Mucosa of rectum (tissue), 2 donors: ENCODE measurements at regions not wholly inside any gene's neighbourhood (a gene's known extent, or its start where the extent isn't known, plus 50 kb on each side); places are given as distances from the start of the nearest gene placed in this dataset.
A peak's percentile ranks its signal among the peaks of the same experiment; 100 is the strongest.

ENCODE experiments used
- H3K27ac ChIP-seq, 2 donors: one replicate each; pipeline ENCODE4 v1.7.0; 2013; ENCODE audit warnings: inconsistent platforms in 2 of 2, low read depth in 2 of 2, low read length in 2 of 2
- H3K27me3 ChIP-seq, 2 donors: one replicate each; pipeline ENCODE4 v1.7.0; 2013; ENCODE audit warnings: low read length in 2 of 2; ENCODE audit not compliant: control insufficient read depth in 2 of 2, insufficient read depth in 2 of 2
- H3K36me3 ChIP-seq, 2 donors: one replicate each; pipeline ENCODE4 v1.7.0; 2013; ENCODE audit warnings: low read length in 2 of 2; ENCODE audit not compliant: control insufficient read depth in 2 of 2, insufficient read depth in 2 of 2
- H3K4me1 ChIP-seq, 2 donors: one replicate each; pipeline ENCODE4 v1.7.0; 2013; ENCODE audit warnings: low read length in 2 of 2, mild to moderate bottlenecking in 1 of 2; ENCODE audit not compliant: control insufficient read depth in 2 of 2, insufficient read depth in 2 of 2
- H3K4me3 ChIP-seq, 2 donors: one replicate each; pipeline ENCODE4 v1.7.0; 2013; ENCODE audit warnings: low read length in 2 of 2
- H3K9ac ChIP-seq, 2 donors: one replicate each; pipeline ENCODE4 v1.7.0; 2013; ENCODE audit warnings: low read length in 2 of 2, low read depth in 1 of 2, mild to moderate bottlenecking in 1 of 2
- H3K9me3 ChIP-seq, 2 donors: one replicate each; pipeline ENCODE4 v1.7.0; 2013; ENCODE audit warnings: low read length in 2 of 2; ENCODE audit not compliant: control insufficient read depth in 2 of 2
- donor health status: healthy.
- donor health status: Normal muscosa, but diverticular disease.

DNA sequence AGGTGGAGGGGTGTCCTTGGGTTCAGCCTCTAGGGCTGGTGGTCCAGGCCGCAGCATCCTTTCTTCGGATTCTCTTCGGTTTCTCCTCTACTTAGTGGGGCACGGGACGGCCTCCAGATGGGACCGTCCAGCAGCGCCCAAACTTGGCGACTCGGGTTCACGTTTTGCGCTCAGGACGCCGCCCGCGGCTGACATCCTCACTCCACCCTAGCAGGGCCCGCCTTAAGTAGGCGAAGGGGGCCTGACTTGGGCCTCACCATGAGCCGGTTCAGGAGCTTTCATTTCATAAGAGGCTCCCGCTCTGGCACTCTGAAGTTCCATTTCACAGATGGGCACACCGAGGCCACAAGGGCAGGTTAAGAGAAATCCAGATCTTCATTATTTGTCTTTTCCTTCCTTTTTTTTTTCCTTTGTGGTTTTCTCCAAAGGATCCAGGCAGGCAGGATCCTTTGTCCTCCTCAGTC is 141.2 kb downstream of the SEC14L1 start:
- H3K9ac ChIP-seq = peak overlapping the region; percentile 88 to 95
- peak overlapping the region; percentile 88 to 93 for H3K27ac ChIP-seq
- H3K4me3 ChIP-seq = peak overlapping the region; percentile 76 to 79
- peaks cover 38% of the 10 kb centered on the region in 2 donors for H3K4me1 ChIP-seq
- peaks cover 0 to 3% of the 10 kb centered on the region in 2 donors for H3K27me3 ChIP-seq
- H3K9me3 ChIP-seq = no peaks in the 10 kb centered on the region
- no peaks in the 10 kb centered on the region for H3K36me3 ChIP-seq

DNA sequence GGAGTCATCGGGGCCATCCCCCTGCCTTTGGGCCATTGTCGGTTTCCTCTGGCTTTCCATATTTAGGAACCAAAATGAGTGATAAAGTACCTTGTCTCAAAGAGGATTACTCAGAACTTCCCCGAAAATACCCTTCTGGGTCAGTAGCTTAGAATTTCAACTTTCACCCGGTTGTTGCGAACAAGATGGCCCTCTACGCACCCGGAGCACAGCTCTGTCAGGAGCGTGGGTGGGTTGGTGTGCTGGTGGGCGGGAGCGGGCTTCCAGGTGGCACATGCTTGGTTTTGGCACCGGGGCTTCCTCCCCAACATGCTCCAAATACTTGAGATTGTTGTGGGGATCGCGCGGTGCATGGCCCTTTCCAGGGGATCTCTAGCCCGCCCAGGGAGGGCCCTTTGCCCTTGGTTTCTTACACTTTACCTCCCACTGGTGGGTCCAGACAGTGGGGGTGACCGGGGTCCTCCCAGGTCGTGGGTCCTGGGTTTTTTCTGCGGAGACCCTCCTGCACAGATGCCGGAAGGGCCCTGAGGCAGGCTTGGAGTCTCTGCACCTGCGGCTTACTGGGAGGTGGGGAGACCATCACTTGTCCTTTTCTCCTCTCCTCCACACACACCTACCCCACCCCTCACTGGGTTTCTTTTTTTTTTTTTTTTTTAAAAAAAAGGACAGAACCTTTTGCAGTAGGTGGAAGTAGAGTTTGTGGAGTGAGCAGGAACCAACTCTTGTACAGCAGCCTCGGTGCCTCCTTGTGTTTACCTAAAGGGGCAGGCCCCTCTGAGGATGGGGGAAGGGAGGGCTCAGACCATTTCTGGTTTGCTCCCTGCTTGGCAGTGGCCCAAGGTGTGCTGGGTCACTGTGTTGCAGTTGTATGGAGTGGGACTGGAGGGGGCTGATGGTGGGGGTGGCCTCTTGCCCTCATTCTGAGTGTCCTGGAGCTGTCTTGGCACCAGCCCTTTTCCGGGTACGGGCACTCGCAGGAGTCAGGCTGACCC is 142.1 kb downstream of the SEC14L1 start:
- Histone ChIP-seq H3K27me3 (peaks cover 0 to 3% of the 10 kb centered on the region in 2 donors), H3K9me3 (no peaks in the 10 kb centered on the region), H3K27ac (peak overlapping the region; percentile 88 to 93), H3K4me1 (peaks cover 45 to 47% of the 10 kb centered on the region in 2 donors), H3K4me3 (peak overlapping the region; percentile 76 to 79), H3K9ac (peak overlapping the region; percentile 27 to 95), H3K36me3 (no peaks in the 10 kb centered on the region)

DNA sequence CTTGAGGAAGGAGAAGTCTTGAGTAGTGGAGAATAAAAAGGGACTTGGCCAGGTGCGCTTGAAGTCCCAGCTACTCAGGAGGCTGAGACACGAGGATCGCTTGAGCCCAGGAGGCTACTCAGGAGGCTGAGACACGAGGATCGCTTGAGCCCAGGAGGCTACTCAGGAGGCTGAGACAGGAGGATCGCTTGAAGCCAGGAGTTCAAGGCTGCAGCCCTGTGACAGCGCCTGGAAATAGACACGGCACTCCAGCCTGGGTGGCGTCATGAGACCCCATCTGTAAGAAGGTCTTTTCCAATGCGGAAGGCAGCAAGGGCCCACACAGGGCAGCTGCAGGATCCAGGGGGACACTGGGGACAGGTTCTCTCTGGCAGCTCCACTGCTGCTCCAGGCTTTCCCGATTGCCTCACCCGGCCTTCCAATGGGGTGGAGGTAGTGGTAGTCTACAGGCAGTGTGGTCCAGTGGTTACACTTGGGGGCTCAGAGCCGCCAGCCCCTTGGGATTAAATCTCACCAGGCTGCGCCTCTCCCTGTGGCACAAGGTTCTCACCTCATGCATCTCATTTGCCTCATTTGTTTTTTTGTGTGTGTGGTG is 143.4 kb downstream of the SEC14L1 start:
- Histone ChIP-seq H3K9me3 (no peaks in the 10 kb centered on the region), H3K27ac (peak overlapping the region in 1 of 2 donors; percentile 6), H3K27me3 (peaks cover 0 to 3% of the 10 kb centered on the region in 2 donors), H3K36me3 (no peaks in the 10 kb centered on the region), H3K4me1 (peaks cover 57 to 59% of the 10 kb centered on the region in 2 donors), H3K9ac (no peak overlapping the region), H3K4me3 (no peak overlapping the region)

DNA sequence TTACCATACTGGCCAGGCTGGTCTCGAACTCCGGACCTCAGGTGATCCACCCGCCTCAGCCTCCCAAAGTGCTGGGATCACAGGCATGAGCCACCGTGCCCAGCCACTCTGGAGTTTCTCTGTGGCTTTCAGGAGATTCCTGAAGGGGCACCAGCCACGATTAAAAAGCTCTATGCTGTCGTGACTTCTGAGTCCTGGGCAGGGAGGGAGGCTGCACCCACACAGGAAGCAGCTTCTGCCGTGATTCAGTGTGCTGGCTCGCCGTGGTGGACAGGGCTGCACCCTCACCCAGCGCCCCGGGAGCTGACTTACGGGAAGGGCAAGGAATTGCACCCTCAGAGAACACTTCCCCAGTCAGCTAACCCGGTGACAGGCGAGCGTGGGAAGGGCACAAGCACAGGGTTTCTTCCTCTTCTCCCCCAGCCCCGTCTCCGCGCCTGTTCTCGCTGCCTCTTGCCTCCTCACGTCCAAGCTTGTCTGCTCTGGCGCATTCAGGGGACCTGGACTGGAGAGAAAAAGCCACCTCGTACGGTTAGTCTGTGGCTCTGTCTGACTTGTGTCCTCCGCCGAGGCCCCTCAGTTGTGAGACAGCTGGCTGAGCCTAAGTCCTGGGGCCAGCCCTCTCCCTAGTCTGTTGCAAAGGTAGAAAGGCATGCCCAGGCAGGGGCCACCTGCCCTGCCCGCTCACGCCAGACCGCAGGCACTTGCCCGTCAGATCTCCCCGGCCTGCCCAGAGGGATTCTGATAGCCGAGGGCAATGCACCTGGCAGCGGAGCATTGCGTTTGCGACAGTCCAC is 145.0 kb downstream of the SEC14L1 start:
- Histone ChIP-seq H3K9ac (peak overlapping the region; percentile 60 to 84), H3K4me1 (peaks cover 47 to 50% of the 10 kb centered on the region in 2 donors), H3K27ac (peak overlapping the region; percentile 97 to 99), H3K36me3 (no peaks in the 10 kb centered on the region), H3K27me3 (peaks cover 0 to 3% of the 10 kb centered on the region in 2 donors), H3K4me3 (peak overlapping the region; percentile 36 to 44), H3K9me3 (no peaks in the 10 kb centered on the region)

DNA sequence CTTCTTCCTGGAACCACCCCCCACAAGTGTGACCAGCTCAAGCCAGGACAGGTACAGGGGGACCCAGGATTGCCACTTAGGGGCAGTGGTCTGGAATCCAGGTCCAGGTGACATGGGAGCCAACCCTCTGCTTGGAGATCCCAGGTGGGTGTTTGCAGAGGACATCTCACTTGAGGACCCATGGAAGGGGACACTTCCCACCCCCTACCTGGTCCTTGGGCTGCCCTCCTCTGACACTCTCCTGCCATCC is 145.5 kb downstream of the SEC14L1 start:
- H3K4me3 ChIP-seq = peak overlapping the region; percentile 36 to 44
- H3K9ac ChIP-seq = peak overlapping the region; percentile 60 to 84
- no peaks in the 10 kb centered on the region for H3K9me3 ChIP-seq
- peaks cover 0 to 3% of the 10 kb centered on the region in 2 donors for H3K27me3 ChIP-seq
- H3K27ac ChIP-seq = peak overlapping the region; percentile 97 to 99
- H3K4me1 ChIP-seq = peaks cover 47 to 50% of the 10 kb centered on the region in 2 donors
- H3K36me3 ChIP-seq = no peaks in the 10 kb centered on the region

DNA sequence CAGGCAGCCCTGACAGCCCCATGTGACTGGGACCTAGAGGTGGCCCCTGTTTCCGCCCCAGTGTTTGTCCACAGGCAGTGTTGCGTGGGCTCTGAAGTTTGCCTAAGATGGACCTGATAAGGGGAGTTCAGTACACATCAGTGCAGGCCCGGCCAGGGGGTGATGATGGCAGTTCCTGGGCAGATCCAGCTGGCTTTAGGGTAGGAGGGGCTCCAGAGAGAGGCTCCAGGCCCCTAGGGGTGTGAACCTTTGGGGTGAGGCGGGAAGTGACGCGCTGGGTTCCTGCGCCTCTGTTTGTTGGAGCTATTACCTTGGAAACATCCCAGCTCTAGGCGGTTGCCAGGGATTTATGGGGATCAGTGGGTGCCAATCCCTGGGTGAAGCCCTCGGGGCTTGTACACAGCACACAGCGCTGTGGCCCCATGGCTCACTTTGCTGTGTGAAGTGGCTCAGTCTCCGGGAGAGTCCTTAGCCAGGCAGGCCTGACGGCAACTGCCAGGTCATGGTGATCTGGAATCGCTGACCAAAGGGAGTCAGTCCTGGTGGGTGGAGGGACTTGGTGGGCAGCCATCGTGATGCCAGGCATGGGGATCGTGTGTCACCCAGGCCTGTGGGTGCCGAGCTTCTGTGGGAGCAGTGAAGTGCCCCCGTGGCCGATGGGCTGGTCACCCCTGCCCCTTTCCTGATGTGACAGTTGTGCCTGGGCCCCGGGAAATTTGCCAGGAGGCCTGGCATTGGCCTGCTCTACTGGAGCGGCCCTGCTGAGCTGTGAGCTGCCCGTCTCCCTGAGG is 146.1 kb downstream of the SEC14L1 start:
- H3K27ac ChIP-seq = peak overlapping the region; percentile 97 to 99
- no peaks in the 10 kb centered on the region for H3K36me3 ChIP-seq
- H3K27me3 ChIP-seq = no peaks in the 10 kb centered on the region
- peaks cover 45 to 50% of the 10 kb centered on the region in 2 donors for H3K4me1 ChIP-seq
- H3K4me3 ChIP-seq = peak overlapping the region; percentile 36 to 44
- H3K9me3 ChIP-seq = no peaks in the 10 kb centered on the region
- peak overlapping the region; percentile 65 to 84 for H3K9ac ChIP-seq

DNA sequence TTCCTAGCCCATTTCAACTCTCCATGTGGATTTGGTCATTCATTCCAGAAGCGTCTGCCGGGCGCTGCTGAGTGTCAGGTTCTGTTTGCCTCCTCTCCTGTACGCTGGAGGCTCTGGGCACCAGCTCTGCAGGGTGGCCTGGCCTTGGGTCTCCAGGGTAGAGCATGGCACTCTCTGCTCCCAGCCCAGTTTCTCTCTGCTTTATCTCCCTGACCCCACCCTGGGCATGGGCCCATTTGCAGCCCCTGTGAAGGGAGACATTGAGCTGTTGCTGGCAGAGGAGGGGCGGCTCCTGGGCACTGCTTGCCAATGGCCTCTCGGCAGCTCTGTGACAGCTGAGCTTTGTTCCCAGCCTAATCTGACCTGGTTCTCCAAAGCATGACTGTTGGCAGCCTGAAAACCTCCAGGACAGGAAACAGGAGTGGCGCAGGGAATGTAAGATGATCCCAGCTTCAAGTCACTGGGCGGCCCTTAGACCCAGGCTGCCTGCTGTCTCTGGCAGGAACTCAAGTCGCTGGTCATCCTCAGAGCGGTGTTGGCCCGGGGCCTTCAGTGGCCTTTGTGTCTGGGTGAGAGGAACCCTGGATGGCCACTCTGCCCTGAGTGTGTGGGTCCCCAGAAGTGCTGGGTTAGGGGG is 146.8 kb downstream of the SEC14L1 start:
- peaks cover 44 to 50% of the 10 kb centered on the region in 2 donors for H3K4me1 ChIP-seq
- no peaks in the 10 kb centered on the region for H3K27me3 ChIP-seq
- H3K27ac ChIP-seq = peak overlapping the region; percentile 97 to 99
- H3K9me3 ChIP-seq = no peaks in the 10 kb centered on the region
- H3K4me3 ChIP-seq = peak overlapping the region; percentile 7 to 42
- no peaks in the 10 kb centered on the region for H3K36me3 ChIP-seq
- H3K9ac ChIP-seq = peak overlapping the region; percentile 65 to 84

DNA sequence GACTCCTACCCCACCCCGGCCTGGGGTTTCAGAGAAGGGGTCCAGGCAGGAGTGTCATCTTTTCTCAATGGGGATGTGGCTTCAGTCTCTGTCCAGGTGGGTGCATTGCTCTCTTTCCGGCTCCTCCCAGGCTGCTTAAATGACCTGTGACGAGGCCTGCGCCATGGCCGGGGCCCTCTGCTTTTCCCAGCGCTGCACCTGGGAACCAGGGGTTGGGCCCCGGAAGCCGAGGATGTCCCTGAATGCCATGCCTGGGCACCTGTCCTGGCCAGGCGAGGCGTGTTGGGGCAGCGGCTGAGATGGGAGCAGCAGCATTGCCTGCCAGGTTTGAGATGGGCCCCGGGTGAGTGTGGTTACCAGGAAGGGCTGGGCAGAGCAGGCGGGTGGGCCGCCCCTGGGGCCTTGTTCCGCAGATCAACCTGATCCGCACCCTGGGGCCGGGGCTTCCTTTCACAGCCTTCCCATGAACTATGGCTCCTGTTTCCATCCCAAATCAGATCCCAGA is 147.4 kb downstream of the SEC14L1 start:
- Histone ChIP-seq H3K27me3 (no peaks in the 10 kb centered on the region), H3K9ac (peak overlapping the region; percentile 65 to 84), H3K9me3 (no peaks in the 10 kb centered on the region), H3K4me1 (peaks cover 41 to 49% of the 10 kb centered on the region in 2 donors), H3K27ac (peak overlapping the region; percentile 97 to 99), H3K36me3 (no peaks in the 10 kb centered on the region), H3K4me3 (peak overlapping the region; percentile 19 to 42)
